ENCODE measurements at regions not wholly inside any gene's neighbourhood (a gene's known extent, or its start where the extent isn't known, plus 50 kb on each side); places are given as distances from the start of the nearest gene placed in this dataset.

DNA sequence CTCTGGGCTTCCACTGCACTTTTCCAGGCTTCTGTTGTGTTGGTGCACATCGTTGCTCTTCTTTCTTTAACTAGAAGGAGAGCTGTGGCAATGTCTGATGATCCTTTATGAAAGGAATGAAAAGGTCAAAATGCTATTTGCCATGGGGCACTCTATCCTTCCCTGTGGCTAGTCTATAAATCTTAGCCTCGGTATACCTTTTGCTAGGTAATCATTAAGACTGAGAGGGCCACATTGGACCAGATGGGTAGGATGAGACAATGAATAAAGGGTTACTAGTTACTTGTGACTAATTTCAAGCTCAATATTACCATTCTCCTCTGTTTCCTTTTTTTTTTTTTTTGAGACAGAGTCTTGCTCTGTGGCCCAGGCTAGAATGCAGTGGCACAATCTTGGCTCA lies 89.4 kb upstream of the C1orf87 start (continued):
- TF ChIP-seq INSM2 (tag by site-specific recombination; IDR thresholded peaks at IDR 0.05) (no peak), ZNF626 (tag by site-specific recombination; IDR thresholded peaks at IDR 0.05) (no peak), HOXC10 (CRISPR knock-in tag; IDR thresholded peaks at IDR 0.05) (no peak)

- CTCF ChIA-PET: interaction anchor here (0.7 to 0.9 kb wide), 3 partner anchors 9 to 241 kb away, joined by 3 to 7 read pairs (median 3); no protein-coding TSS in a partner anchor
- no peaks in the 10 kb centered on the region for H3K9me3 ChIP-seq (ENCODE audit: control insufficient read depth, insufficient read depth, low read depth, low read length)
- H3K27ac ChIP-seq (ENCODE audit: extremely low read depth, low read depth, low read length): no peak overlapping the region
- POLR2A ChIA-PET: no interaction called here
- H3K4me1 ChIP-seq (ENCODE audit: control insufficient read depth, insufficient read depth, low read length): no peaks in the 10 kb centered on the region
- no peaks in the 10 kb centered on the region for H3K36me3 ChIP-seq (ENCODE audit: control insufficient read depth in 2 of 2, insufficient read depth in 1 of 2, low read length in 2 of 2)
- TF ChIP-seq, protein P1, sequence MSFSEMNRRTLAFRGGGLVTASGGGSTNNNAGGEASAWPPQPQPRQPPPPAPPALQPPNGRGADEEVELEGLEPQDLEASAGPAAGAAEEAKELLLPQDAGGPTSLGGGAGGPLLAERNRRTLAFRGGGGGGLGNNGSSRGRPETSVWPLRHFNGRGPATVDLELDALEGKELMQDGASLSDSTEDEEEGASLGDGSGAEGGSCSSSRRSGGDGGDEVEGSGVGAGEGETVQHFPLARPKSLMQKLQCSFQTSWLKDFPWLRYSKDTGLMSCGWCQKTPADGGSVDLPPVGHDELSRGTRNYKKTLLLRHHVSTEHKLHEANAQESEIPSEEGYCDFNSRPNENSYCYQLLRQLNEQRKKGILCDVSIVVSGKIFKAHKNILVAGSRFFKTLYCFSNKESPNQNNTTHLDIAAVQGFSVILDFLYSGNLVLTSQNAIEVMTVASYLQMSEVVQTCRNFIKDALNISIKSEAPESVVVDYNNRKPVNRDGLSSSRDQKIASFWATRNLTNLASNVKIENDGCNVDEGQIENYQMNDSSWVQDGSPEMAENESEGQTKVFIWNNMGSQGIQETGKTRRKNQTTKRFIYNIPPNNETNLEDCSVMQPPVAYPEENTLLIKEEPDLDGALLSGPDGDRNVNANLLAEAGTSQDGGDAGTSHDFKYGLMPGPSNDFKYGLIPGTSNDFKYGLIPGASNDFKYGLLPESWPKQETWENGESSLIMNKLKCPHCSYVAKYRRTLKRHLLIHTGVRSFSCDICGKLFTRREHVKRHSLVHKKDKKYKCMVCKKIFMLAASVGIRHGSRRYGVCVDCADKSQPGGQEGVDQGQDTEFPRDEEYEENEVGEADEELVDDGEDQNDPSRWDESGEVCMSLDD (tag by site-specific recombination; IDR thresholded peaks at IDR 0.05): no peak
- TF ChIP-seq ZNF747 (tag by site-specific recombination; IDR thresholded peaks at IDR 0.05) (no peak), KLF7 (tag by site-specific recombination; IDR thresholded peaks at IDR 0.05; ENCODE audit: borderline replicate concordance) (no peak), ZNF654 (tag by site-specific recombination; IDR thresholded peaks at IDR 0.05; ENCODE audit: low read depth) (no peak), ZNF629 (tag by site-specific recombination; IDR thresholded peaks at IDR 0.05) (no peak), ZBTB17 (tag by site-specific recombination; IDR thresholded peaks at IDR 0.05) (no peak)
- TF ChIP-seq, protein P2, sequence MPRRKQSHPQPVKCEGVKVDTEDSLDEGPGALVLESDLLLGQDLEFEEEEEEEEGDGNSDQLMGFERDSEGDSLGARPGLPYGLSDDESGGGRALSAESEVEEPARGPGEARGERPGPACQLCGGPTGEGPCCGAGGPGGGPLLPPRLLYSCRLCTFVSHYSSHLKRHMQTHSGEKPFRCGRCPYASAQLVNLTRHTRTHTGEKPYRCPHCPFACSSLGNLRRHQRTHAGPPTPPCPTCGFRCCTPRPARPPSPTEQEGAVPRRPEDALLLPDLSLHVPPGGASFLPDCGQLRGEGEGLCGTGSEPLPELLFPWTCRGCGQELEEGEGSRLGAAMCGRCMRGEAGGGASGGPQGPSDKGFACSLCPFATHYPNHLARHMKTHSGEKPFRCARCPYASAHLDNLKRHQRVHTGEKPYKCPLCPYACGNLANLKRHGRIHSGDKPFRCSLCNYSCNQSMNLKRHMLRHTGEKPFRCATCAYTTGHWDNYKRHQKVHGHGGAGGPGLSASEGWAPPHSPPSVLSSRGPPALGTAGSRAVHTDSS (tag by site-specific recombination; IDR thresholded peaks at IDR 0.05): no peak
- TF ChIP-seq, protein P3, sequence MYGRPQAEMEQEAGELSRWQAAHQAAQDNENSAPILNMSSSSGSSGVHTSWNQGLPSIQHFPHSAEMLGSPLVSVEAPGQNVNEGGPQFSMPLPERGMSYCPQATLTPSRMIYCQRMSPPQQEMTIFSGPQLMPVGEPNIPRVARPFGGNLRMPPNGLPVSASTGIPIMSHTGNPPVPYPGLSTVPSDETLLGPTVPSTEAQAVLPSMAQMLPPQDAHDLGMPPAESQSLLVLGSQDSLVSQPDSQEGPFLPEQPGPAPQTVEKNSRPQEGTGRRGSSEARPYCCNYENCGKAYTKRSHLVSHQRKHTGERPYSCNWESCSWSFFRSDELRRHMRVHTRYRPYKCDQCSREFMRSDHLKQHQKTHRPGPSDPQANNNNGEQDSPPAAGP (tag by site-specific recombination; IDR thresholded peaks at IDR 0.05): no peak
- no peak overlapping the region for H3K4me3 ChIP-seq (ENCODE audit: low read depth, low read length)
Observed at GRCh38 chr1:60160141-60160540, 86.6 kb upstream of the C1orf87 start.

DNA sequence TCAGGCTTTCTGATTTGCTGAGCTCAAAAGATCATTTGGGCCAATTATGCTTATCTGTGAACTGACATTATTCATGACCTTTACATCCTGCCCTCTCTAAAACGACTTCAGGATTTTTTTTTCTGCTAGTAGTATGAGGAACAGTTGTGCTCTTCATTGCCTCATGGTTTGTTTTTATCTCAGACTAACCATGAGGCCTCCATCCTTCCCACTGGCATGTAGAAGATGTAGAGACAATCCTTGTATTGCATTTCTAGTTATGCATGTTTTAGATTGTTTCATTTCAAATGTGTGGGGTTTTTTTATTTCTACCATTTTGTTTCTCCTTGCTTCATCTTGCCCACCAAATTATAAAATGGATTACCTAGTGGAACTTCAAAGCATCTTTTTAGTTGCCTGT lies 82.8 kb upstream of the C1orf87 start:
- Histone ChIP-seq H3K4me1 (ENCODE audit: control insufficient read depth, insufficient read depth, low read length) (no peaks in the 10 kb centered on the region), H3K27ac (ENCODE audit: extremely low read depth, low read depth, low read length) (no peak overlapping the region), H3K36me3 (ENCODE audit: control insufficient read depth in 2 of 2, insufficient read depth in 1 of 2, low read length in 2 of 2) (no peaks in the 10 kb centered on the region), H3K9me3 (ENCODE audit: control insufficient read depth, insufficient read depth, low read depth, low read length) (no peaks in the 10 kb centered on the region), H3K4me3 (ENCODE audit: low read depth, low read length) (no peak overlapping the region)
- ChIA-PET CTCF (interaction anchor here (0.7 to 1.9 kb wide), 9 partner anchors 9 to 1988 kb away, joined by 3 to 10 read pairs (median 3); no protein-coding TSS in a partner anchor), POLR2A (no interaction called here)
- no peak for TF ChIP-seq ZNF202 (tag by site-specific recombination; IDR thresholded peaks at IDR 0.05; ENCODE audit: borderline replicate concordance)
- no peak for TF ChIP-seq ZNF148 (tag by site-specific recombination; IDR thresholded peaks at IDR 0.05; ENCODE audit: borderline replicate concordance)
- TF ChIP-seq ZNF558 (tag by site-specific recombination; IDR thresholded peaks at IDR 0.05): no peak
- no peak for TF ChIP-seq ZNF155 (tag by site-specific recombination; IDR thresholded peaks at IDR 0.05)
- TF ChIP-seq SCRT2 (tag by site-specific recombination; IDR thresholded peaks at IDR 0.05): no peak

Data from HEK293 (cell line).